GM23338 (cell line): ENCODE measurements at regions not wholly inside any gene's neighbourhood (a gene's known extent, or its start where the extent isn't known, plus 50 kb on each side); places are given as distances from the start of the nearest gene placed in this dataset.
A peak's percentile ranks its signal among the peaks of the same experiment; 100 is the strongest.

Experiments used
- ATAC-seq: fragments of 200-7000 bp; cut with Tn5 transposase; 3 replicates; pipeline ENCODE4 v1.9.1; 2020
- DNase-seq: peaks from one replicate; pipeline ENCODE4 v3.0.0-alpha.2; 2015; ENCODE audit warnings: low spot score
- H2AFZ ChIP-seq: fragments of 200-600 bp; sonication (generic); 2 replicates; pipeline ENCODE4 v1.8.0; 2016; ENCODE audit warnings: antibody characterized with exemption, mild to moderate bottlenecking, moderate library complexity
- H3F3A ChIP-seq: fragments of 200-600 bp; sonication (generic); replicated peaks from 2 replicates; pipeline ENCODE4 v1.8.0; 2017; ENCODE audit warnings: antibody characterized with exemption, mixed run types, low read depth
- H3K27ac ChIP-seq: fragments of 200-600 bp; sonication (generic); 2 replicates; pipeline ENCODE4 v1.6.1; 2016; ENCODE audit warnings: low read depth
- H3K27me3 ChIP-seq: fragments of 200-600 bp; sonication (generic); 2 replicates; pipeline ENCODE4 v1.8.0; 2016; ENCODE audit warnings: mild to moderate bottlenecking, mixed run types, moderate library complexity; ENCODE audit not compliant: insufficient read depth
- H3K36me3 ChIP-seq: fragments of 200-600 bp; sonication (generic); 2 replicates; pipeline ENCODE4 v1.8.0; 2016; ENCODE audit warnings: mild to moderate bottlenecking; ENCODE audit not compliant: insufficient read depth
- H3K4me1 ChIP-seq: fragments of 200-600 bp; sonication (generic); 2 replicates; pipeline ENCODE4 v1.8.0; 2016; ENCODE audit warnings: mild to moderate bottlenecking, moderate library complexity; ENCODE audit not compliant: insufficient read depth
- H3K4me2 ChIP-seq: fragments of 200-600 bp; sonication (generic); 2 replicates; pipeline ENCODE4 v1.7.1; 2017; ENCODE audit warnings: mixed run types
- H3K4me3 ChIP-seq: fragments of 200-600 bp; sonication (generic); 2 replicates; pipeline ENCODE4 v1.6.1; 2016; ENCODE audit warnings: mixed run types
- H3K79me2 ChIP-seq: fragments of 200-600 bp; sonication (generic); replicated peaks from 2 replicates; pipeline ENCODE4 v1.8.0; 2017; ENCODE audit warnings: mild to moderate bottlenecking; ENCODE audit not compliant: insufficient read depth
- H3K9me2 ChIP-seq: fragments of 200-600 bp; sonication (generic); 2 replicates; pipeline ENCODE4 v1.8.0; 2017; ENCODE audit not compliant: insufficient read depth
- H4K20me1 ChIP-seq: fragments of 200-600 bp; sonication (generic); replicated peaks from 2 replicates; pipeline ENCODE4 v1.8.0; 2017; ENCODE audit warnings: mild to moderate bottlenecking; ENCODE audit not compliant: insufficient read depth
- H3K27ac Mint-ChIP-seq: 2 replicates; pipeline ENCODE4 v1.8.0; 2020; ENCODE audit warnings: inconsistent platforms, mild to moderate bottlenecking, moderate library complexity, mixed read lengths
- H3K27me3 Mint-ChIP-seq: 3 replicates; pipeline ENCODE4 v1.8.0; 2022; ENCODE audit warnings: low read depth, mild to moderate bottlenecking, moderate library complexity, mixed read lengths, inconsistent platforms; ENCODE audit not compliant: insufficient read depth, poor library complexity
- H3K36me3 Mint-ChIP-seq: 3 replicates; pipeline ENCODE4 v1.8.0; 2021; ENCODE audit warnings: low read depth, mild to moderate bottlenecking, inconsistent platforms, moderate library complexity, mixed read lengths
- H3K4me1 Mint-ChIP-seq: 3 replicates; pipeline ENCODE4 v1.8.0; 2020; ENCODE audit warnings: mild to moderate bottlenecking, inconsistent platforms, mixed read lengths
- H3K4me3 Mint-ChIP-seq: 3 replicates; pipeline ENCODE4 v1.8.0; 2021; ENCODE audit warnings: moderate library complexity, mild to moderate bottlenecking, inconsistent platforms, mixed read lengths
- H3K9me3 Mint-ChIP-seq: 3 replicates; pipeline ENCODE4 v1.8.0; 2020; ENCODE audit warnings: moderate library complexity, mild to moderate bottlenecking, inconsistent platforms, mixed read lengths
- CREB1 ChIP-seq: fragments of 250-450 bp; sonication (Bioruptor Pico); IDR thresholded peaks from 2 replicates; pipeline ENCODE4 v1.5.0; 2020; ENCODE audit warnings: low read depth, mild to moderate bottlenecking, moderate library complexity
- CTCF ChIP-seq, 2 experiments: fragments of 200-600 bp in 1 of 2; sonication (generic) in 1 of 2; conservative IDR thresholded peaks; 2 replicates each; pipeline versions ENCODE4 v1.5.1 to v1.6.1; 2016 to 2017; ENCODE audit warnings: antibody characterized with exemption in 2 of 2, low read depth in 2 of 2, mild to moderate bottlenecking in 2 of 2, moderate library complexity in 1 of 2
- EZH2phosphoT487 ChIP-seq: fragments of 200-600 bp; sonication (generic); IDR thresholded peaks from one replicate; pipeline ENCODE4 v1.8.1; 2018; ENCODE audit warnings: antibody characterized with exemption; ENCODE audit not compliant: unreplicated experiment
- POLR2AphosphoS5 ChIP-seq: IDR thresholded peaks from 2 replicates; pipeline ENCODE4 v1.6.1; 2016; ENCODE audit warnings: antibody characterized with exemption, low read depth
- REST ChIP-seq: IDR thresholded peaks from one replicate; pipeline ENCODE4 v1.6.1; 2018; ENCODE audit warnings: antibody characterized with exemption; ENCODE audit not compliant: unreplicated experiment
- STAT1 ChIP-seq: IDR thresholded peaks from one replicate; pipeline ENCODE4 v1.6.1; 2016; ENCODE audit warnings: antibody characterized with exemption; ENCODE audit not compliant: unreplicated experiment
- ZNF114 ChIP-seq: fragments of 250-450 bp; sonication (Bioruptor Pico); IDR thresholded peaks from 2 replicates; pipeline ENCODE4 v1.5.0; 2020; ENCODE audit warnings: mild to moderate bottlenecking, moderate library complexity
- ZNF331 ChIP-seq: fragments of 250-450 bp; sonication (Bioruptor Pico); IDR thresholded peaks from 2 replicates; pipeline ENCODE4 v1.5.0; 2020; ENCODE audit warnings: low read depth, mild to moderate bottlenecking, moderate library complexity
- ZNF462 ChIP-seq: fragments of 250-450 bp; sonication (Bioruptor Pico); IDR thresholded peaks from 2 replicates; pipeline ENCODE4 v1.5.0; 2020; ENCODE audit warnings: mild to moderate bottlenecking, moderate library complexity

- TF ChIP-seq REST (no peak), CREB1 (no peak), EZH2phosphoT487 (no peak), ZNF331 (no peak)
Measured at GRCh38 chr1:81600878-81601622, 199.7 kb upstream of the ADGRL2 start (continued).

GRCh38 chr1:81600363-81600762 is 200.4 kb upstream of the ADGRL2 start:
- Histone ChIP-seq H3K27me3 (no peaks in the 10 kb centered on the region), H3K27ac (no peak overlapping the region), H3K79me2 (no peaks in the 10 kb centered on the region), H3K4me2 (no peak overlapping the region), H3F3A (no peaks in the 10 kb centered on the region), H3K4me3 (no peak overlapping the region), H3K9me2 (no peaks in the 10 kb centered on the region), H2AFZ (0 out of 2 replicates have a peak overlapping the region, but pooled peaks have one; percentile 19), H4K20me1 (no peaks in the 10 kb centered on the region), H3K4me1 (peaks cover 21% of the 10 kb centered on the region), H3K36me3 (no peaks in the 10 kb centered on the region)
- no peak for ATAC-seq
- Mint-ChIP-seq H3K27ac (no peak overlapping the region), H3K4me3 (no peak overlapping the region), H3K27me3 (no peaks in the 10 kb centered on the region), H3K36me3 (no peaks in the 10 kb centered on the region), H3K9me3 (no peaks in the 10 kb centered on the region), H3K4me1 (peaks cover 24% of the 10 kb centered on the region)
- DNase-seq = no peak
- no peak for TF ChIP-seq ZNF462 (CRISPR knock-in tag)
- no peak for TF ChIP-seq REST
- TF ChIP-seq EZH2phosphoT487 = no peak
- TF ChIP-seq CREB1 = no peak
- no peak for TF ChIP-seq ZNF114 (CRISPR knock-in tag)
- no peak for TF ChIP-seq CTCF (conservative IDR thresholded peaks at IDR 0.05; ENCODE audit: low read depth in 2 of 2)
- no peak for TF ChIP-seq STAT1
- TF ChIP-seq POLR2AphosphoS5 = no peak
